B cell (primary cell): ENCODE measurements at regions not wholly inside any gene's neighbourhood (a gene's known extent, or its start where the extent isn't known, plus 50 kb on each side); places are given as distances from the start of the nearest gene placed in this dataset.
"Not testable (repeated sequence)": the region's sequence is repeated elsewhere in the genome, so short reads cannot be mapped to it uniquely, and the experiment has no call there.

Source experiments
- EZH2 ChIP-seq: IDR thresholded peaks from 2 replicates; pipeline ENCODE4 v1.6.1; 2012; ENCODE audit warnings: borderline replicate concordance, low read depth, mild to moderate bottlenecking, moderate library complexity, low read length; ENCODE audit not compliant: insufficient read depth, poor library complexity, severe bottlenecking
- TF ChIP-seq, protein P1 (sequence below): fragments of 200-600 bp; IDR thresholded peaks from one replicate; pipeline ENCODE4 v1.8.0; 2022; ENCODE audit warnings: antibody characterized with exemption, mild to moderate bottlenecking

GRCh38 chr3:29182828-29183227, 98.0 kb upstream of the RBMS3 start:
- not testable (repeated sequence) for TF ChIP-seq EZH2
- TF ChIP-seq, protein P1, sequence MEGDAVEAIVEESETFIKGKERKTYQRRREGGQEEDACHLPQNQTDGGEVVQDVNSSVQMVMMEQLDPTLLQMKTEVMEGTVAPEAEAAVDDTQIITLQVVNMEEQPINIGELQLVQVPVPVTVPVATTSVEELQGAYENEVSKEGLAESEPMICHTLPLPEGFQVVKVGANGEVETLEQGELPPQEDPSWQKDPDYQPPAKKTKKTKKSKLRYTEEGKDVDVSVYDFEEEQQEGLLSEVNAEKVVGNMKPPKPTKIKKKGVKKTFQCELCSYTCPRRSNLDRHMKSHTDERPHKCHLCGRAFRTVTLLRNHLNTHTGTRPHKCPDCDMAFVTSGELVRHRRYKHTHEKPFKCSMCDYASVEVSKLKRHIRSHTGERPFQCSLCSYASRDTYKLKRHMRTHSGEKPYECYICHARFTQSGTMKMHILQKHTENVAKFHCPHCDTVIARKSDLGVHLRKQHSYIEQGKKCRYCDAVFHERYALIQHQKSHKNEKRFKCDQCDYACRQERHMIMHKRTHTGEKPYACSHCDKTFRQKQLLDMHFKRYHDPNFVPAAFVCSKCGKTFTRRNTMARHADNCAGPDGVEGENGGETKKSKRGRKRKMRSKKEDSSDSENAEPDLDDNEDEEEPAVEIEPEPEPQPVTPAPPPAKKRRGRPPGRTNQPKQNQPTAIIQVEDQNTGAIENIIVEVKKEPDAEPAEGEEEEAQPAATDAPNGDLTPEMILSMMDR: not testable (repeated sequence)
